EL (cell line): ENCODE measurements at regions not wholly inside any gene's neighbourhood (a gene's known extent, or its start where the extent isn't known, plus 50 kb on each side); places are given as distances from the start of the nearest gene placed in this dataset.

Experiments
- DNase-seq: peaks from one replicate; pipeline ENCODE4 v3.0.0-alpha.2; 2016

- DNase-seq, result no peak
Measured at GRCh38 chr10:3911241-3911640, 126.2 kb upstream of the KLF6 start.

DNA sequence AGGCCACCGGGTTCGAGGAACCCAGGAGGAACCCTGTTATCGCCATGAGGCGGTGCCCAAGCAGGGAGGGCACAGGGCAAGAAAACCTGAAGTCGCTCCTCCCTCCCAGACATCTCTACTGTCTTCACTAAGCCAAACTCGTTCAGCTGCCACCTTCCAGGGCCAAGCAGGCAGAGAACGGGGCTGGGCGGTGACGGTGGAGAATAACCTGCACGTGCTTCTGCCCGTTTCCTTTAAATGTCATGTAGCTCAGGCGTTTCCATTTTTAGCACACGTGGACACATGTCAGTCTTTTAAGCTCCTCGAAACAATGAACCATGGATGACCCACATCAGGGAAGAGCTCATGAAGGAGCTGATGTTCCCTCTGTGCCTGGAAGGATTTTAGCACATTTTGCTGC is 124.3 kb upstream of the KLF6 start:
- no peak for DNase-seq

DNA sequence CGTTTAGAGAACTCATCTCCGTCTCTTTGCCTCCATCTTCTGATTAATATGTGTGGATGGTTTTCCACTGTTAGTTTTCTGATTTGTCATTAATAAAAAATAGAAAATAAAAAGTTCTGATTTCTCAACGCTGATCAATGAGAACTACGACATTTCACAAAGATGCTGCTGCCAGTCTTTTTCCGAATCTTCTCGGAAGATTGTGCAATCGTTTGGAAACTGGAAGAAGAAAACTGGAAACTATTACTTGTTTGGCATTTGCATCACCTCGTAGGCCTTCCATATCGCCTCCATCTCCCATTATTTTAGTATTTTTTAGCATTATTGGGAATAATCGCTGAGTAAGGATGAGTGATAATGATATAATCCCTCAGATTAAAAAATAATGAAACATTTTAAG is 123.2 kb upstream of the KLF6 start:
- DNase-seq, result no peak

- no peak for DNase-seq
Measured at GRCh38 chr10:3907514-3907913, 122.5 kb upstream of the KLF6 start.

- peak; percentile 59 for DNase-seq
Measured at GRCh38 chr10:3906511-3907111, 121.6 kb upstream of the KLF6 start.

DNA sequence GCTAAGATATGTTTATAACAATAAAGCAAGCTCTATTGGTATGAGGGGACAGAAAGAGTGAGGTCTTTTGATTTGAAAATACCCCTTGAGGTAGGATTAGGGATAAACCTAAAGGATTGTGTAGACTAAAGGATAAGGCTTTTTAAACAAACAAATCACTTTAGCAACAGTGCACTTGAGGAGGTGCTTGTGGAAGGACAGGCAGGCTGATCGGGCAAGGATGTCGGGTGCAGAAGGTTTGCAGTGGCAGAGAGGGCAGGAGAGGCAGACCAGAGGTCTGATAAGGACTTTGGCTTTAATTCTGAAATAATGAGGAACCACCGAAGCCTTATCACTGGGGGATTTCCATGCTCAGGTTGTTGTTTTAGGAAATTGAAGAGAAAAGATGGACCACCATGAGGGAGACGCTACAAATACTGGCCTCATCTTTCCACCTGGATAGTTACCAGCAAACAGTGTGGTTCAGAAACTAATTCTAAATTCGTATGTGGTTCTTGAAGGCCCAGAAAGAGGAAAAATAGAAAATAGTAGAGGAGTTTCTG is 119.5 kb upstream of the KLF6 start:
- DNase-seq, result no peak

DNA sequence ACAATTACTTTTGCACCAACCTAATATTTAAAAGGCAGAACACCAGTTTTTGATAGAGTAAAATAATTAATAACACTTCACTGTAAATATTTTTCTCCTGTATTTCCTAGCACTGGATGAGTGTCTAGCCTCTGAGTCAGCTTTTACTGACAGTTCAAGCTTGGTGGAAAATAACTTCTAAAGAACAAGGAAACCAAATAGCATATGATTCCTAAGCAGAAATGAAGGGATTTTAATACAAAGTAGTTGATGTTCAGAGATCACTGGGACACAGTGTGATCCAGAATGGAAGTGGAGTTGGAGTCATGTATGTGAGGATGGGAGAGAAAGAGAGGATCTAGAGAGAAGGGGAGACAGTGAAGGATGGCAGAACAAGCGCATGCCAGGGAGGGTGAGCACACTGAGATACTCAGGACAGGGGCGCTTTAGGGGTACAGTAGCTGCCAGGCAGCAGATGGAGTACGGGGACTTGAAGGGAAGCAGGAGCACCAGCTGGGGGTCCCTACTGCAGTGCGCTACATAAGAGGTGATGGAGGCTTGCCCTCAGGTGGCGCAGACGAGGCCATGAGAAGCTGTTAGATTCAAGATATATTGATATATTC is 117.9 kb upstream of the KLF6 start:
- peak; percentile 28 for DNase-seq

DNA sequence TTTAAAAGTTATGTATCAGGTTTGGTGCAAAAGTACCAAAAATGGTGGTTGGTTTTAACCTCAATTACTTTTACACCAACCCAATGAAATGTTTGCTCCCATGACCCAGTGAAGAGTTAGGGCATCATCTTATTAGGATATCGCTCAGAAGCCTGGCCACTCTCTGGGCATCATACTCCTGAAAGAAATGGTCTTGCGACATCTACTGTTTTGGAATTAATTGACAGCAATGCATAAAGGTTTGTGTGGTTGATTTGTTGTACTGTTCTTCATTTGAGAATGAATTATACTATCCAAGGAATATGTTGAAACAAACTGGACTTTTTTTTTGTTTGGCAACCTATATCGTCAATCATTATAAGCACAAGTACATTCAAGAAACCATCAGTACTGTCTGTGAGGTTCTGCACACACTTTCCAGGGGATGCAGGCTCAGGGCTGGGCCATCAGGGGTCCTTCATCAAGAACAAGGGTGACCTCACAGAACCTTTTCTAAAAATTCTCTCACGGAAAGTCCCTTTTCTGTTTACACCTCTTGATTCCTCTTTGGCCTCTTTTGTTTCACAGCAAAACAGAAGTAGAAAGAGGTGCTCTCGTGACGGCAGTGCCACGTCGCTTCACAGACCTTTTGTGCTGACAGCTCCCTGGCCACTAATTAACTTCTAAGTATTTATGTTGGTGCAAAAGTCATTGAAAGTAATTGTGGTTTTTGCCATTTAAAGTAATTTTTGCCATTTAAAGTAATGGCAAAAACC is 117.2 kb upstream of the KLF6 start:
- no peak for DNase-seq

DNA sequence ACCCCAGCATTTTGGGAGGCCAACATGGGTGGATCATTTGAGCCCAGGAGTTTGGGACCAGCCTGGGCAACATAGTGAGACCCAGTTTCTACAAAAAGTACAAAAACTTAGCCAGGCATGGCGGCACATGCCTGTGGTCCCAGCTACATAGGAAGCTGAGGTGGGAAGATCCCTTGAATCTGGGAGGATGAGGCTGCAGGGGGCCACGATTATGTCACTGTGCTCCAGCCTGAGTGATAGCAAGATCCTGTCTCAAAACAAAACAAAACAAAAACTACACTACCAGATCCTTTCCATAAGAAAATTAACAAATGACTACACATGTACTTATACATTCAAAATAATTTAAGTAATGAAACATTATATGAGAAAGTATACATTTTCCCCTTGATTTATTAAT is 116.4 kb upstream of the KLF6 start:
- no peak for DNase-seq

DNA sequence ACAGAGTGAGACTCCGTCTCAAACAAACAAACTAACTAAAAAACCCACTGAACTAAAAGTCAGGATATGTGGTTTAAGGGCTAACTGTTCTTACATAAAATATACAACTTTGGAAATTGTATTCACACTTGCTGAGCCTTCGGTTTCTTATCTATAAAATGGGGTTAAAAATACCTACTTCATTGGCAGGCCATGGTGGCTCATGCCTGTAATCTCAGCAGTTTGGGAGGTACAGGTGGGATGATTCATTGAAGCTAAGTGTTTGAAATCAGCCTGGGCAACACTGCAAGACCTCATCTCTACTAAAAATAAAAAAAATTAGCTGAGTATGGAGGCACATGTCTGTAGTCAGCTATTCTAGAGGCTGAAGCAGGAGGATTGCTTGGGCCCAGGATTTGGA is 115.4 kb upstream of the KLF6 start:
- no peak for DNase-seq

GRCh38 chr10:3898821-3899220 is 113.8 kb upstream of the KLF6 start:
- DNase-seq, result no peak

DNA sequence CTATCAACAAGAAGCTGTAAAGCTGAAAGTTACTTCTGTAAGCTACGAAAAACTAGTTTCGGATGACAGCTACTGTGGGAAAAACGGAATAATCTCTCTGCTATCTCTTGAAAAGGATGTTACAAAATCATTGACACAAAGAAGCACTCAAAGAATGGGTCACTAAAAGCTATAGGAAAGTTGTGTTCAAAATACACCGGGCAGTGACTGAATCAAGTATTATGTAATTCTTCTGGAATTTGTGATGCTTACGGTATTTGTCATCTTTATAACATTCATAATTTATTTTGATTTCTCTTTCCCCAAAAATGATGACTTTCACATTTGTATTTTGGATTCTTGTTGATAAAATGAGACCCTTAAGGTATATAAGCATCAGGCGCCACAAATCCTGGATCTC is 112.1 kb upstream of the KLF6 start:
- DNase-seq, result peak; percentile 84

GRCh38 chr10:3896161-3896560 is 111.2 kb upstream of the KLF6 start:
- no peak for DNase-seq

DNA sequence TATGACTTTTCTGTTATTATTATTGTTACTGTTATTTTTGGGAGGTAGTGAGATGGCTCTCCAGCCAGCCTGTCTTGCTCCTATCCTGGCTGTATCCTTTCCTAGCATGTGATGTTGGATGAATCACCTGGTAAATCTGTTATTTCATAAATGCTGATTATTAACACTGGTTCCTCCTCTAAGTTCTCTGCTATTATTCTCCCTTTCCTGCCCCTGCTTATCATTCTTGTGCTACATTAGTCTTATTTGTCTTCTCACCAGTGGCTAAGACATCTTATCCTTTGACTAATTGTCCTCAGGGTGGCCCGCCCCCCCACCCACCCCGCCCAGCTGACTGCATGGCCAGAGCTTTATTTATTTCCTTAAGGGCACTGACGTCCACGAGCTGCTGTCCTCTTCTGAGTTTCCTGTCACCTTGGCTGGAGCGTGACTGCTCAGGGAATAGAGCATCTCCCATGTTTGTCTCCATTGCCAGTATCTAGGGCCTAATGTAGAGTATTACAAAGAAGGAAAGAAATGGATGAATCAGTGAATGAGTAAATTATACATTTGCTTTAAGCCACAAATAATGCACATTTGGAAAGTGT is 110.1 kb upstream of the KLF6 start:
- peak; percentile 55 for DNase-seq

DNA sequence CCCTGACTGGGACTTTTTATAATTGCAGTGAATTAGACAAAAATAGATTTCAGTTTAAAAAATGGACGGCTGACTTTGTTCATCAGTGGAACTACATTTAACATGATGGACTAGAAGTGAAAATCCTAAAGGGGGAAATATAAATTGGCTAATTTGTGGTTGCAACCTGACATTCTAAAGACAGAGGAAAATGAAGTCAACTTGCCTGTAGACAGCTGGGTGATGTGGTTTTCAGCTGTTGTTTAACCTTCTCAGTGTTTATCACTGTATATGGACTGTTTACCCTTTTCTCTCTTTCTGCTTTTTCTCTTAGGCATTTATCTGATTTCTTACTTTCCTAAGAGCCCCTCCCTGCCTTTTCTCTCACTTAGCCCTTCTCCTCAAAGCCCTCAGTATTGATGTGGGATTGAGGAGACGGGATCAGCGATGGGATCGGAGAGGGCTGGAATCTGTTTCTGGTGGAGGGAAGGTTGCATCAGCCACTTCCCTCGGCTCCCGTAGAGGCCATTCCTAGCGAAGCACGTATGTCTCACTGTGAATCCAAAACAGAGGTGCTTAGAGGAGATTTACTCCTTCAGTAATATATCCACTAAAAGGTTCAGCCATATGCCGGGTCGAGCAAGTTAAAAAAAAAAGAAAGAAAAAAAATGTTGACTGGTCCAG is 109.0 kb upstream of the KLF6 start:
- DNase-seq, result no peak

DNA sequence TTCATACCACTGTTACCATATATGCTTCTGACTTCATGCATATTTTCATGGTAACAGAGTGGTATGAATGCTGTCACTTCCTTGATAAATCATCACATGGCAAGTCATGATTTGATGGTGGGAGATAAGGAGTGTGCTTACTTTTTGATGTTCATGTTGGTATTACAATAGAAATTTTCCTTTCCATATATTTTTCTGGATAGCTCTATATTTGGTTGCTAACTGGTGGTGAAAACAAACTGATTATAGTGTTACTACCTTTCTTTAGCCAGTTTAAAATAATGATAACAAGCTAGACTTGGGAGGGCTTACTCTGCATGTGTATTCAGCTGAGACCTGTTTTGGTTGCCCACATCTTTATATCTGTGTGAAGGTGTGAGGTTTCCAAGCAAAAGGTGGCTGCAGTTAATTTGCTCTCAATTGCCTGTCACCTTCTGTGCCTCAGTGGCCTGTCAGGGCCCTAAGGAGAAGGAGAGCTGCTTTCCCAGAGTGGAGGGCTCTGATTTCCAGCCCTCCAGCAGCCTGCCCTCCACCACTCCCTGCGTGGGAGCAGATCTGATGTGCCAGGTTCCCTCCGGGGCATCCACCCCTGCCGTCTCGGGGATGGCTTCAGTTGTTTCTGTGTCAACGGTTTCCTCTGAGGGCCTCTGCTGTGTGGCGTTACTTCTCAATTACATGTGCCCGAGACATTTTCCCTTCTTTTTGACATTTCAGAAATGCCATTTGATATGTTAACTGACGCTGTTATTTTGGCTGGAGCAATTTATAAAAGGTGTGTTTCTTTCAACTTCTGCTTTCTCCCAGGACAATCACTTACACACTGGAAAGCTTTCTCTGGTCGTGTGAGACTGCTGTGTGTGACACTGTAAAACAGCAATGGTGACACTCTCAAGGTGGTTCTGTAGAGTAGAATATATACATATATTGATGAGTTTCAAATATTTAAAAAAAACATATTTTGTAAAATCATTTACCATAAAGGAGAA is 107.7 kb upstream of the KLF6 start:
- DNase-seq, result peak; percentile 58

- no peak for DNase-seq
Measured at GRCh38 chr10:3891396-3891795, 106.4 kb upstream of the KLF6 start.

DNA sequence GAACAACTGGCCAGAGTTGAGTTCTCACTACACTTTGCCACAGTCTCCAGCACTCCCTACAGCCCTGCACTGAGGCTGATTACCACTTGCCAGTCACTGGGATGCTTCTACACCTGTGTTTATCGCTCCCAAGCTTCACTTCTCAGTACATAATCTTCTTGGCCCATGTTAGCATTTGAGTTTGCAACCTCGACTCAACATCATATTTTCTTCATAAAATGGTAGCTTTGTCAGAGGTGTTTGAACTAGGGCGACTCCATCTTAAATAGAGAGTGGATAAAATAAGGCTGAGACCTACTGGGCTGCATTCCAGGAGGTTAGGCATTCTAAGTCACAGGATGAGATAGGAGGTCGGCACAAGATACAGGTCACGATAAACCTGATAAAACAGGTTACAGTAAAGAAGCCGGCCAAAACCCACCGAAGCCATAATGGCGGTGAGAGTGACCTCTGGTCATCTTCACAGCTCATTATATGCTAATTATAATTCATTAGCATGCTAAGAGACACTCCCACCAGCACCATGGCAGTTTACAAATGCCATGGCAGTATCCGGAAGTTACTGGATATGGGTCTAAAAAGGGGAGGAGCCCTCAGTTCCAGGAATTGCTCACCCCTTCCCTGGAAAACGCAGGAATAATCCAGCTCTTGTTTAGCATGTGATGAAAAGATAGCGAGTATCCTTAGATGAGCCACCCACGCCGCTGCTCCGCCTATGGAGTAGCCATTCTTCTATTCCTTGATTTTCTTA is 105.8 kb upstream of the KLF6 start:
- DNase-seq, result no peak

GRCh38 chr10:3889961-3890522 is 105.0 kb upstream of the KLF6 start:
- peak; percentile 84 for DNase-seq

- peak; percentile 94 for DNase-seq
Measured at GRCh38 chr10:3887885-3888476, 103.0 kb upstream of the KLF6 start.
